Hippocampal formation (tissue), 2 donors: ENCODE measurements at regions not wholly inside any gene's neighbourhood (a gene's known extent, or its start where the extent isn't known, plus 50 kb on each side); places are given as distances from the start of the nearest gene placed in this dataset.

ENCODE experiments used
- DNase-seq, 2 donors: peaks; one replicate each; lab custom pipeline; 2025; lab: John Stamatoyannopoulos, UW

GRCh38 chr3:67706934-67707333, 52.5 kb upstream of the SUCLG2 start:
- DNase-seq, result no peak

DNA sequence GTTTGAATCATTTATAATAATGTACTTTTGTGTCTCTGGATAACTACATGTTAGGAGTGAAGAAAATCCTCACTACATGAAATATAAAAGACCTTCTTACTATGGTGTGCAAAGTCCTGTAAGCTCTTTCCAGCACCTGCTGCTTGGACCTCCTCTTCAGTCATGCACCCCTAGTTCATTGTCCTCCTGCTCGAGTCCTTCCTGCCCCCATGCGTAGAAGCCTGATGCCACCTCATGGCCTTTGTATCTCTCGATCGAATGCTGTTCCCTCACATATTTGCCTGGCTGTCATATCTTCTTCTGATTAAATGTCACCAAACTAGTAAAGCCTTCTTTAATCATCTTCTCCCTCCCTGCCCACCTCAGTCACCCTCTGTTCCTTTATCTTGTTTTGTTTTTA, 49.9 kb upstream of the SUCLG2 start:
- DNase-seq, result no peak
